Mesendoderm (in vitro differentiated cells): ENCODE measurements at regions not wholly inside any gene's neighbourhood (a gene's known extent, or its start where the extent isn't known, plus 50 kb on each side); places are given as distances from the start of the nearest gene placed in this dataset.
"Not testable (repeated sequence)": the region's sequence is repeated elsewhere in the genome, so short reads cannot be mapped to it uniquely, and the experiment has no call there.

ENCODE experiments used
- DNase-seq: peaks from one replicate; pipeline ENCODE4 v3.0.0; 2013
- H2AK5ac ChIP-seq: 2 replicates; pipeline ENCODE4 v1.6.1; 2013; ENCODE audit warnings: low read length, inconsistent platforms
- H2BK120ac ChIP-seq: 2 replicates; pipeline ENCODE4 v1.6.1; 2013; ENCODE audit warnings: low read depth, mild to moderate bottlenecking, low read length, moderate library complexity, mixed read lengths
- H2BK15ac ChIP-seq: replicated peaks from 2 replicates; pipeline ENCODE4 v1.6.1; 2013; ENCODE audit warnings: low read depth, mild to moderate bottlenecking, moderate library complexity
- H2BK5ac ChIP-seq: 2 replicates; pipeline ENCODE4 v1.6.1; 2013; ENCODE audit warnings: low read length, inconsistent platforms
- H3K18ac ChIP-seq: 2 replicates; pipeline ENCODE4 v1.6.1; 2013; ENCODE audit warnings: mild to moderate bottlenecking, low read length, mixed read lengths
- H3K23ac ChIP-seq: one replicate; pipeline ENCODE4 v1.6.1; 2013; ENCODE audit warnings: low read length
- H3K27ac ChIP-seq: 2 replicates; pipeline ENCODE4 v1.5.1; 2013; ENCODE audit warnings: low read depth, mild to moderate bottlenecking, inconsistent platforms, low read length, moderate library complexity
- H3K27me3 ChIP-seq: 2 replicates; pipeline ENCODE4 v1.6.1; 2013; ENCODE audit warnings: low read length, control low read depth, mild to moderate bottlenecking, inconsistent platforms; ENCODE audit not compliant: insufficient read depth, poor library complexity
- H3K36me3 ChIP-seq: 2 replicates; pipeline ENCODE4 v1.6.1; 2013; ENCODE audit warnings: low read length, inconsistent platforms; ENCODE audit not compliant: control insufficient read depth, insufficient read depth
- H3K4ac ChIP-seq: one replicate; pipeline ENCODE4 v1.6.1; 2013; ENCODE audit warnings: low read depth, mild to moderate bottlenecking, low read length, moderate library complexity
- H3K4me1 ChIP-seq: 2 replicates; pipeline ENCODE4 v1.6.1; 2013; ENCODE audit warnings: low read depth, low read length, inconsistent platforms; ENCODE audit not compliant: control insufficient read depth
- H3K4me2 ChIP-seq: 2 replicates; pipeline ENCODE4 v1.6.1; 2013; ENCODE audit warnings: low read length
- H3K4me3 ChIP-seq: 2 replicates; pipeline ENCODE4 v1.5.1; 2013; ENCODE audit warnings: mild to moderate bottlenecking, low read length
- H3K56ac ChIP-seq: one replicate; pipeline ENCODE4 v1.6.1; 2013; ENCODE audit warnings: low read length
- H3K79me1 ChIP-seq: 2 replicates; pipeline ENCODE4 v1.6.1; 2013; ENCODE audit warnings: low read length, inconsistent platforms
- H3K79me2 ChIP-seq: 2 replicates; pipeline ENCODE4 v1.6.1; 2013; ENCODE audit warnings: mild to moderate bottlenecking, low read length; ENCODE audit not compliant: control insufficient read depth, insufficient read depth
- H3K9ac ChIP-seq: 2 replicates; pipeline ENCODE4 v1.6.1; 2013; ENCODE audit warnings: low read length, inconsistent platforms
- H4K5ac ChIP-seq: one replicate; pipeline ENCODE4 v1.6.1; 2013; ENCODE audit warnings: low read length
- H4K8ac ChIP-seq: one replicate; pipeline ENCODE4 v1.6.1; 2013; ENCODE audit warnings: low read depth, mild to moderate bottlenecking, control low read depth, low read length, moderate library complexity
- WGBS: extraction: QIAGEN DNeasy Blood & Tissue Kit; methylation state at CpG from one replicate; pipeline ENCODE4 v1.1.7; 2013; ENCODE audit warnings: low lambda C conversion rate, missing lambda C conversion rate; ENCODE audit not compliant: insufficient coverage; ENCODE audit errors: extremely low coverage; 5-methylcytosine and 5-hydroxymethylcytosine counted together

GRCh38 chr11:115637599-115638241 lies 133.5 kb upstream of the CADM1 start:
- H3K27me3 ChIP-seq: no peaks in the 10 kb centered on the region
- no CpG with 5 or more reads among the region's 8 CpGs for WGBS
- no peaks in the 10 kb centered on the region for H3K4me1 ChIP-seq

GRCh38 chr11:115636753-115637527 lies 132.7 kb upstream of the CADM1 start:
- Histone ChIP-seq H3K4me3 (no peak overlapping the region), H3K4me2 (no peak overlapping the region), H2BK15ac (no peak overlapping the region), H3K18ac (no peak overlapping the region), H3K79me2 (no peaks in the 10 kb centered on the region), H3K79me1 (no peaks in the 10 kb centered on the region), H2BK5ac (no peak overlapping the region), H3K4me1 (no peaks in the 10 kb centered on the region), H3K9ac (no peak overlapping the region), H3K36me3 (no peaks in the 10 kb centered on the region), H4K8ac (no peak overlapping the region), H3K4ac (no peak overlapping the region), H3K27me3 (no peaks in the 10 kb centered on the region), H2AK5ac (no peak overlapping the region), H4K5ac (no peak overlapping the region), H3K23ac (no peak overlapping the region), H3K56ac (no peak overlapping the region), H3K27ac (no peak overlapping the region), H2BK120ac (no peak overlapping the region)
- WGBS: no CpG with 5 or more reads among the region's 5 CpGs
- DNase-seq: no peak

More at GRCh38 chr11:115637599-115638241, 133.5 kb upstream of the CADM1 start:
- no peak overlapping the region for H3K56ac ChIP-seq
- H3K4me3 ChIP-seq: no peak overlapping the region
- no peaks in the 10 kb centered on the region for H3K36me3 ChIP-seq
- H2BK5ac ChIP-seq: no peak overlapping the region
- peak; percentile 41 for DNase-seq
- H2BK120ac ChIP-seq: no peak overlapping the region
- H3K9ac ChIP-seq: no peak overlapping the region
- H2BK15ac ChIP-seq: no peak overlapping the region
- H4K8ac ChIP-seq: no peak overlapping the region
- H2AK5ac ChIP-seq: no peak overlapping the region
- no peak overlapping the region for H3K23ac ChIP-seq
- H3K27ac ChIP-seq: no peak overlapping the region
- no peak overlapping the region for H3K4ac ChIP-seq
- H3K79me1 ChIP-seq: no peaks in the 10 kb centered on the region
- no peaks in the 10 kb centered on the region for H3K79me2 ChIP-seq
- no peak overlapping the region for H3K4me2 ChIP-seq
- no peak overlapping the region for H3K18ac ChIP-seq
- H4K5ac ChIP-seq: no peak overlapping the region

DNA sequence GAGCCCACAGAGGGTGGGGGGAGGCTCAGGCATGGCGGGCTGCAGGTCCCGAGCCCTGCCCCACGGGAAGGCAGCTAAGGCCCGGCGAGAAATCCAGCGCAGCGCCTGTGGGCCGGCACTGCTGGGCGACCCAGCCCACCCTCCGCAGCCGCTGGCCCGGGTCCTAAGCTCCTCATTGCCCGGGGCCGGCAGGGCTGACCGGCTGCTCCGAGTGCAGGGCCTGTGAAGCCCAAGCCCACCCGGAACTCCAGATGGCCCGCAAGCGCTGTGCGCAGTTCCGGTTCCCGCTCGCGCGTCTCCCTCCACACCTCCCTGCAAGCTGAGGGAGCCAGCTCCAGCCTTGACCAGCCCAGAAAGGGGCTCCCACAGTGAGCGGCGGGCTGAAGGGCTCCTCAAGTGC lies 129.8 kb upstream of the CADM1 start:
- H3K9ac ChIP-seq, H3K79me2 ChIP-seq, H3K23ac ChIP-seq, H2AK5ac ChIP-seq, H4K8ac ChIP-seq, H3K4me2 ChIP-seq, DNase-seq, H3K4me1 ChIP-seq, H2BK5ac ChIP-seq, H3K27ac ChIP-seq, H4K5ac ChIP-seq, H3K4me3 ChIP-seq, H2BK15ac ChIP-seq, H3K18ac ChIP-seq, H3K79me1 ChIP-seq, H3K56ac ChIP-seq, H2BK120ac ChIP-seq, H3K36me3 ChIP-seq, H3K4ac ChIP-seq, H3K27me3 ChIP-seq: not testable (repeated sequence)
- WGBS: no CpG with 5 or more reads among the region's 27 CpGs

DNA sequence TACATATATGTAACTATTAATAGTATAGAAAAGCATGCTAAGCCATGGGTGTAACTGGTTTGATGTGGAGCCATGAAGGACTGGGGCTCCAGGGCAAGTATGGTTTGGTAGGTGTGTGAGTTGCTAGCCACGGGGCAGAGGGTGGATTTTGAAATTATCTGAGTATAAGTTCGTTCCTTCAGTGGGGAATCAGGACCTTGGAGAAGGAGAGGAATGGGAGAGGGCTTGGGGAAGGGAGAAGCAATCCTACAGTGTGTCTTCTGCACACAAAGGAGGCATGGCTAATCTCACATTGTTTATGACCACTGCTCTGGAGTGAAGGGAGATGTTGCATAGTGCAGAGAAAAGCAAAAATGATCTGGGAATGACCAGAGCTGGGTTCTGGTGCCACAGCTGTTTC lies 127.8 kb upstream of the CADM1 start:
- H3K79me2 ChIP-seq: no peaks in the 10 kb centered on the region
- H3K27ac ChIP-seq: no peak overlapping the region
- H4K5ac ChIP-seq: no peak overlapping the region
- no peaks in the 10 kb centered on the region for H3K79me1 ChIP-seq
- peaks cover 2% of the 10 kb centered on the region for H3K4me1 ChIP-seq
- no peak overlapping the region for H4K8ac ChIP-seq
- H3K23ac ChIP-seq: no peak overlapping the region
- no peak for DNase-seq
- H3K18ac ChIP-seq: no peak overlapping the region
- H2BK5ac ChIP-seq: no peak overlapping the region
- no peak overlapping the region for H3K4me2 ChIP-seq
- no CpG with 5 or more reads among the region's 2 CpGs for WGBS
- no peaks in the 10 kb centered on the region for H3K27me3 ChIP-seq
- H3K9ac ChIP-seq: no peak overlapping the region
- no peak overlapping the region for H3K4me3 ChIP-seq
- no peak overlapping the region for H2BK15ac ChIP-seq
- H3K4ac ChIP-seq: no peak overlapping the region
- no peaks in the 10 kb centered on the region for H3K36me3 ChIP-seq
- H2BK120ac ChIP-seq: no peak overlapping the region
- no peak overlapping the region for H2AK5ac ChIP-seq
- no peak overlapping the region for H3K56ac ChIP-seq

DNA sequence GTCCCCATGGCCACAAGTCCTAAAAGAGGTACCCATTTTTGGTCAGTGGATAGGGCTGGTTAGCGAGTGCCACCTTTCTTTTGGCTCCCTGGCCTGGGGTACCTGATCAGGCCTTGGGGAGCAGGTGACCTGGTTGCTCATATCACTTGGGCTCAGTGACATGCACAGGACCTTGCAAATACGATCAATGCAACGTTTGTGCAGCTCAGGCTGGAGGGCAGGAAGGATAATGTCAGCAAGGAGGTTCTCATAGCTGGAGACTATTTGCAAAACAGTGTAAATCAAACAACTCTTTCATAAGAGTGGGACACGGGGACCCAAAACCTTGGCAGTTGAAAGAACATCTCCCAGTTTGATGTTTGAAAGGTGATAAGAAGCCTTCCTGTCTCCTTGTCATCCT lies 127.4 kb upstream of the CADM1 start:
- peaks cover 2% of the 10 kb centered on the region for H3K4me1 ChIP-seq
- no peak overlapping the region for H3K9ac ChIP-seq
- no peak for DNase-seq
- no peak overlapping the region for H4K8ac ChIP-seq
- no peak overlapping the region for H4K5ac ChIP-seq
- no peak overlapping the region for H3K4ac ChIP-seq
- H3K4me3 ChIP-seq: no peak overlapping the region
- H3K27me3 ChIP-seq: no peaks in the 10 kb centered on the region
- H2AK5ac ChIP-seq: no peak overlapping the region
- no peak overlapping the region for H2BK5ac ChIP-seq
- no peak overlapping the region for H3K27ac ChIP-seq
- no peak overlapping the region for H2BK15ac ChIP-seq
- H3K23ac ChIP-seq: no peak overlapping the region
- H3K18ac ChIP-seq: no peak overlapping the region
- H3K79me2 ChIP-seq: no peaks in the 10 kb centered on the region
- no CpG with 5 or more reads among the region's 4 CpGs for WGBS
- H3K36me3 ChIP-seq: no peaks in the 10 kb centered on the region
- H3K79me1 ChIP-seq: no peaks in the 10 kb centered on the region
- no peak overlapping the region for H2BK120ac ChIP-seq
- H3K4me2 ChIP-seq: no peak overlapping the region
- no peak overlapping the region for H3K56ac ChIP-seq
